ACHN (cell line): ENCODE measurements at regions not wholly inside any gene's neighbourhood (a gene's known extent, or its start where the extent isn't known, plus 50 kb on each side); places are given as distances from the start of the nearest gene placed in this dataset.

Experiments used
- DNase-seq: peaks from one replicate; pipeline ENCODE4 v3.0.0-alpha.2; 2015
- in situ Hi-C: cut with HindIII; loops from 2 replicates; pipeline ENCODE4 v1.10.0; 2017; ENCODE audit warnings: low sequenced_read_pairs, low pct_ligation_motif_present, low pct_unique_long_range_greater_than_20kb

- DNase-seq = no peak
- in situ Hi-C loops = no loop called here
These were observed 593.4 kb downstream of the PTPRU start for GRCh38 chr1:29829448-29830344.

GRCh38 chr1:29828526-29829447, 592.5 kb downstream of the PTPRU start:
- in situ Hi-C loops = no loop called here
- DNase-seq = no peak

GRCh38 chr1:29827801-29828525, 591.6 kb downstream of the PTPRU start:
- in situ Hi-C loops = no loop called here
- no peak for DNase-seq

GRCh38 chr1:29827237-29827750, 591.0 kb downstream of the PTPRU start:
- in situ Hi-C loops = no loop called here
- DNase-seq = no peak

- in situ Hi-C loops = no loop called here
- DNase-seq = no peak
These were observed 590.3 kb downstream of the PTPRU start for GRCh38 chr1:29826646-29827045.

- DNase-seq = no peak
- in situ Hi-C loops = no loop called here
These were observed 589.7 kb downstream of the PTPRU start for GRCh38 chr1:29825941-29826415.

- in situ Hi-C loops = no loop called here
- DNase-seq = no peak
These were observed 589.1 kb downstream of the PTPRU start for GRCh38 chr1:29825274-29825940.

- in situ Hi-C loops = no loop called here
- DNase-seq = no peak
These were observed 588.4 kb downstream of the PTPRU start for GRCh38 chr1:29824511-29825273.

GRCh38 chr1:29824025-29824424, 587.7 kb downstream of the PTPRU start:
- no peak for DNase-seq
- in situ Hi-C loops = no loop called here

- no peak for DNase-seq
- in situ Hi-C loops = no loop called here
These were observed 587.2 kb downstream of the PTPRU start for GRCh38 chr1:29823561-29823960.

GRCh38 chr1:29821605-29822004, 585.3 kb downstream of the PTPRU start:
- no peak for DNase-seq
- in situ Hi-C loops = no loop called here

GRCh38 chr1:29820401-29820800, 584.1 kb downstream of the PTPRU start:
- in situ Hi-C loops = no loop called here
- no peak for DNase-seq

GRCh38 chr1:29812408-29813135, 576.2 kb downstream of the PTPRU start:
- in situ Hi-C loops = no loop called here
- no peak for DNase-seq

- no peak for DNase-seq
- in situ Hi-C loops = no loop called here
These were observed 575.5 kb downstream of the PTPRU start for GRCh38 chr1:29811727-29812407.

- in situ Hi-C loops = no loop called here
- DNase-seq = no peak
These were observed 574.9 kb downstream of the PTPRU start for GRCh38 chr1:29811247-29811646.
